OCI-LY7 (cell line): ENCODE measurements at regions not wholly inside any gene's neighbourhood (a gene's known extent, or its start where the extent isn't known, plus 50 kb on each side); places are given as distances from the start of the nearest gene placed in this dataset.

ENCODE experiments used
- EZH2phosphoT487 ChIP-seq: fragments of 200-600 bp; sonication (generic); IDR thresholded peaks from 2 replicates; pipeline ENCODE4 v1.6.1; 2018; ENCODE audit warnings: low read depth, borderline replicate concordance, mild to moderate bottlenecking, mixed run types, antibody characterized with exemption, low read length, moderate library complexity, mixed read lengths
- TF ChIP-seq, protein P1 (sequence below): fragments of 200-600 bp; sonication (generic); conservative IDR thresholded peaks from 2 replicates; pipeline ENCODE4 v1.5.1; 2014; ENCODE audit warnings: mild to moderate bottlenecking, antibody characterized with exemption, low read length, moderate library complexity, mixed read lengths

DNA sequence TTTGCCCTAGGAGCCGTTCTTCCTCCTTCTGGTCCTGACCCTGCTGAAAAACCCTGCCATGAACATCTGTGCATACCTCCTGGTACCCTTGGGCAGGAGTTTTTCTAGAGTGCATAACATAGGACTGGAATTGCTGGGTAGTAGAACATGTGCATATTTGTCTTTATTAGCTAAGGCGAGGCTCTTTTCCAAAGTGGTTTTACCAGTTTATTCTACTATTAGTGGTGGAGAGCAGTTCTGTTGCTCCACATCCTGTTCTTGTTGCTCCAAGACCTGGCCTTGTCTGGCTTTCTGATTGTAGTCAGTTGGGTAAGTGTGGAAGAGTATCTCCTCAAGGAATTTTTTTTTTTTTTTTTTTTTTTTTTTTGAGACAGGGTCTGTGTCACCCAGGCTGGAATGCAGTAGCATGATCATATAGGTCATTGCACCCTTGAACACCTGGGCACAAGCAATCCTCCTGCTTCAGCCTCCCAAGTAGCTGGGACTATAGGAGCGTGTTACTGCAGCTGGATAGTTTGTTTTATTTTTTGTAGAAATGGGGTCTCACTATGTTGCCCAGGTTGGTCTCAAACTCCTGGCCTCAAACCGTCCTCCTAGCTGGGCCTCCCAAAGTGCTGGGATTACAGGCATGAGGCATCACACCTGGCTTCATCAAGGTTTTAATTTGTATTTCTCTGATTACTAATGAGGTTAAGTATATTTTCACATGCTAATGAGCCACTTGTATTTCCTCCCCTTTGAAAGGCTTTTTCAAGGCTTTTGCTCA, 85.2 kb downstream of the SPRY4 start:
- TF ChIP-seq, protein P1, sequence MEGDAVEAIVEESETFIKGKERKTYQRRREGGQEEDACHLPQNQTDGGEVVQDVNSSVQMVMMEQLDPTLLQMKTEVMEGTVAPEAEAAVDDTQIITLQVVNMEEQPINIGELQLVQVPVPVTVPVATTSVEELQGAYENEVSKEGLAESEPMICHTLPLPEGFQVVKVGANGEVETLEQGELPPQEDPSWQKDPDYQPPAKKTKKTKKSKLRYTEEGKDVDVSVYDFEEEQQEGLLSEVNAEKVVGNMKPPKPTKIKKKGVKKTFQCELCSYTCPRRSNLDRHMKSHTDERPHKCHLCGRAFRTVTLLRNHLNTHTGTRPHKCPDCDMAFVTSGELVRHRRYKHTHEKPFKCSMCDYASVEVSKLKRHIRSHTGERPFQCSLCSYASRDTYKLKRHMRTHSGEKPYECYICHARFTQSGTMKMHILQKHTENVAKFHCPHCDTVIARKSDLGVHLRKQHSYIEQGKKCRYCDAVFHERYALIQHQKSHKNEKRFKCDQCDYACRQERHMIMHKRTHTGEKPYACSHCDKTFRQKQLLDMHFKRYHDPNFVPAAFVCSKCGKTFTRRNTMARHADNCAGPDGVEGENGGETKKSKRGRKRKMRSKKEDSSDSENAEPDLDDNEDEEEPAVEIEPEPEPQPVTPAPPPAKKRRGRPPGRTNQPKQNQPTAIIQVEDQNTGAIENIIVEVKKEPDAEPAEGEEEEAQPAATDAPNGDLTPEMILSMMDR, result no peak
- TF ChIP-seq EZH2phosphoT487, result no peak
